Transverse colon (tissue), 4 donors: ENCODE measurements at regions not wholly inside any gene's neighbourhood (a gene's known extent, or its start where the extent isn't known, plus 50 kb on each side); places are given as distances from the start of the nearest gene placed in this dataset.

Experiments
- DNase-seq: peaks from one replicate; pipeline ENCODE4 v3.0.0-alpha.2; 2019
- H3K27ac ChIP-seq, 4 donors: fragments of 200-600 bp; sonication (generic); 2 replicates each; pipeline ENCODE4 v1.5.1; 2016 to 2018; ENCODE audit warnings: inconsistent platforms in 4 of 4
- H3K27me3 ChIP-seq: fragments of 200-600 bp; sonication (generic); 2 replicates; pipeline ENCODE4 v1.5.1; 2017; ENCODE audit warnings: inconsistent platforms
- H3K36me3 ChIP-seq, 4 donors: fragments of 200-600 bp; sonication (generic); 2 replicates each; pipeline ENCODE4 v1.5.1; 2017 to 2019; ENCODE audit warnings: inconsistent platforms in 4 of 4
- H3K4me1 ChIP-seq, 4 donors: fragments of 200-600 bp; sonication (generic); 2 replicates each; pipeline ENCODE4 v1.5.1; 2017 to 2020; ENCODE audit warnings: inconsistent platforms in 4 of 4
- H3K4me3 ChIP-seq, 4 donors: fragments of 200-600 bp; sonication (generic); 1 replicate in 1 of 4; 2 replicates in 3 of 4; pipeline versions ENCODE4 v1.5.1 to v1.6.1; 2017 to 2019; ENCODE audit warnings: inconsistent platforms in 4 of 4
- H3K9me3 ChIP-seq, 2 donors: fragments of 200-600 bp; sonication (generic); 2 replicates each; pipeline ENCODE4 v1.5.1; 2017 to 2019; ENCODE audit warnings: inconsistent platforms in 2 of 2
- EP300 ChIP-seq: sonication (generic); formaldehyde crosslinking; IDR thresholded peaks from one replicate; pipeline ENCODE4 v1.6.1; 2017; ENCODE audit warnings: antibody characterized with exemption, low read depth
- POLR2A ChIP-seq: fragments of 450-650 bp; IDR thresholded peaks from one replicate; pipeline ENCODE4 v1.6.1; 2016; ENCODE audit warnings: antibody characterized with exemption, mild to moderate bottlenecking, moderate library complexity
- POLR2AphosphoS5 ChIP-seq, 3 donors: sonication (generic); formaldehyde crosslinking; IDR thresholded peaks; one replicate each; pipeline ENCODE4 v1.6.1; 2016; ENCODE audit warnings: antibody characterized with exemption in 3 of 3
- WGBS, 2 donors: methylation state at CpG; one replicate each; pipeline ENCODE4 v1.1.5; 2018; ENCODE audit warnings: low coverage in 1 of 2; 5-methylcytosine and 5-hydroxymethylcytosine counted together
- in situ Hi-C, 4 donors: fragments of 200-750 bp; cut with MboI; loops; one replicate each; pipeline versions ENCODE4 v1.15.0 to v1.15.1; 2017; ENCODE audit warnings: low sequenced_read_pairs in 3 of 4, low pct_ligation_motif_present in 1 of 4, low pct_unique_long_range_greater_than_20kb in 1 of 4
- intact Hi-C: fragments of 100-400 bp; cut with DNase I; formaldehyde crosslinking; loops from one replicate; pipeline ENCODE4 v1.15.1; 2023; ENCODE audit warnings: low total_unique reads
- TF ChIP-seq, protein P1 (sequence below), 5 experiments: fragments of 200-600 bp in 3 of 5; fragments of 450-650 bp in 2 of 5; sonication (generic) in 3 of 5; IDR thresholded peaks; 1 replicate in 2 of 5; 2 replicates in 3 of 5; pipeline ENCODE4 v1.5.1; 2016 to 2017; ENCODE audit warnings: antibody characterized with exemption in 5 of 5, inconsistent platforms in 3 of 5, mild to moderate bottlenecking in 2 of 5, moderate library complexity in 1 of 5

DNA sequence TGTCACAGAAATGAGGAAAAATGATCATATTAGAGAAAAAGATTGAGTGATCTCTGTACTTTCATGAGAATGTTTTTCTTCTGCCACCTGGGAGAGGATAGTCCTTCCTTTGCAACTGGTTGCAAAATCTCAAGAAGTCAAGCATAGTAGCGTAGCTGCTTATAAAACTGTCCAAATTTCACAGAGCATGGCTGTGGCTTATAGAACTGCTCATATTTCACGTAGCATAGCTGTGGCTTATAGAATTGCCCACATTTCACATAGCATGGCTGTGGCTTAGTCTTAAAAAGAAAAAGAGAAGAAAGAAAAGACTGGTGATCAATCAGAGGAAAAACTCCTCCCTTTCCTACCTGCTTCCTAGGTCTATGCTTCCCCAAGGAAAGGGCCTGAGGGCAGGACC is 329.5 kb downstream of the SIPA1L2 start:
- Histone ChIP-seq H3K4me3 (no peak overlapping the region), H3K36me3 (no peaks in the 10 kb centered on the region), H3K27ac (no peak overlapping the region), H3K27me3 (no peaks in the 10 kb centered on the region), H3K4me1 (peaks cover 0 to 9% (median 0%) of the 10 kb centered on the region in 4 donors), H3K9me3 (no peaks in the 10 kb centered on the region)
- no peak for DNase-seq
- in situ Hi-C loops, result no loop called here
- 76 to 90% methylated on average over 2 of the region's 2 CpGs for WGBS, 2 donors
- intact Hi-C loops, result no loop called here
- TF ChIP-seq, protein P1, sequence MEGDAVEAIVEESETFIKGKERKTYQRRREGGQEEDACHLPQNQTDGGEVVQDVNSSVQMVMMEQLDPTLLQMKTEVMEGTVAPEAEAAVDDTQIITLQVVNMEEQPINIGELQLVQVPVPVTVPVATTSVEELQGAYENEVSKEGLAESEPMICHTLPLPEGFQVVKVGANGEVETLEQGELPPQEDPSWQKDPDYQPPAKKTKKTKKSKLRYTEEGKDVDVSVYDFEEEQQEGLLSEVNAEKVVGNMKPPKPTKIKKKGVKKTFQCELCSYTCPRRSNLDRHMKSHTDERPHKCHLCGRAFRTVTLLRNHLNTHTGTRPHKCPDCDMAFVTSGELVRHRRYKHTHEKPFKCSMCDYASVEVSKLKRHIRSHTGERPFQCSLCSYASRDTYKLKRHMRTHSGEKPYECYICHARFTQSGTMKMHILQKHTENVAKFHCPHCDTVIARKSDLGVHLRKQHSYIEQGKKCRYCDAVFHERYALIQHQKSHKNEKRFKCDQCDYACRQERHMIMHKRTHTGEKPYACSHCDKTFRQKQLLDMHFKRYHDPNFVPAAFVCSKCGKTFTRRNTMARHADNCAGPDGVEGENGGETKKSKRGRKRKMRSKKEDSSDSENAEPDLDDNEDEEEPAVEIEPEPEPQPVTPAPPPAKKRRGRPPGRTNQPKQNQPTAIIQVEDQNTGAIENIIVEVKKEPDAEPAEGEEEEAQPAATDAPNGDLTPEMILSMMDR (IDR thresholded peaks at IDR 0.05), result no peak
- TF ChIP-seq POLR2AphosphoS5 (IDR thresholded peaks at IDR 0.05), result no peak

DNA sequence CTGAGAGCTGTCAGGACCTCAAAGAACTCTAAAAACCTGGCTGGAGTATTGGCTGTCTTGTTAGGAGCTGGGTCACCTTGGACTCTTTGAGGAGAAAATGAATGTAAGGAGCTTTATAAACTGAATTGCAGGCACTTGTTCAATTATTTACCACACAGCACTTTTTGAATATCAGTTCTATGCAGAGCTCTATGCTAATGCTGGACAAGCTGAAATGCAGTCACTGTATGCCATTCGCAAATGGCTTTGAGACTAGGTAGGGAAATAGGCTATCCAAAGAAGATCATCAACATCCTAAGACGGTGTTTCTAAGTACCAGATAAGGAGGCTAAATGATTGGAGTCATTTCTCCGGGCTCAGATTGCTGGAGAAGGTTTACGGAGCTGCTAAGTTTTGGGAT is 333.5 kb downstream of the SIPA1L2 start:
- Histone ChIP-seq H3K27me3 (no peaks in the 10 kb centered on the region), H3K27ac (no peak overlapping the region), H3K9me3 (no peaks in the 10 kb centered on the region), H3K4me3 (no peak overlapping the region), H3K36me3 (no peaks in the 10 kb centered on the region), H3K4me1 (peaks cover 0 to 14% (median 6%) of the 10 kb centered on the region in 4 donors)
- TF ChIP-seq EP300, result no peak
- TF ChIP-seq POLR2AphosphoS5 (IDR thresholded peaks at IDR 0.05), result no peak
- TF ChIP-seq POLR2A, result no peak
- TF ChIP-seq, protein P1 (IDR thresholded peaks at IDR 0.05), result no peak
- intact Hi-C loops, result no loop called here
- WGBS, 2 donors, result 79 to 93% methylated on average over 3 to 4 of the region's 4 CpGs
- no peak for DNase-seq
- in situ Hi-C loops, result no loop called here

DNA sequence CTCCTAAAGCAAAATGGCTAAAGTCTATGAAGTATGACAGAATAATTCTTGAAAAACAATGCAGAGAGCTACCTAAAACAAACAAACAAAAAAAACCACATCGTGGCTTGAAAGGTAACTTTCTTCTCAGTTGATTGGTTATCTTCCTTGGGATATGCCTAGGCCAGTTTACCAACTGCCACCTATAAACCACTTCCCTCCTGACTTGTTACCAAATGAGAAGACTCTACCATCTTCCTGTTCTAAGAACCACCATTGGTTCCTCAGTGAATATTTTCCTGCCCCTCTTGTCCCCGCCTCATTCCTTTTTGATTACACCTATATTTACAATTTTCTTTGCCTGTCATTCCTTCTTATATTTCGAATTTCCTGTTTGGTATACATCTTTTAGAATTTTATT is 336.6 kb downstream of the SIPA1L2 start:
- peaks cover 0 to 17% (median 10%) of the 10 kb centered on the region in 4 donors for H3K4me1 ChIP-seq
- intact Hi-C loops (no loop called here), in situ Hi-C loops (no loop called here)
- no peak overlapping the region for H3K4me3 ChIP-seq
- H3K9me3 ChIP-seq, result no peaks in the 10 kb centered on the region
- no peak for TF ChIP-seq POLR2A
- TF ChIP-seq, protein P1 (IDR thresholded peaks at IDR 0.05), result no peak
- TF ChIP-seq POLR2AphosphoS5 (IDR thresholded peaks at IDR 0.05), result no peak
- no peak for TF ChIP-seq EP300
- no peak overlapping the region for H3K27ac ChIP-seq
- H3K27me3 ChIP-seq, result no peaks in the 10 kb centered on the region
- no peaks in the 10 kb centered on the region for H3K36me3 ChIP-seq
- no peak for DNase-seq
- WGBS, 2 donors, result 82 to 96% methylated on average over 3 of the region's 3 CpGs

DNA sequence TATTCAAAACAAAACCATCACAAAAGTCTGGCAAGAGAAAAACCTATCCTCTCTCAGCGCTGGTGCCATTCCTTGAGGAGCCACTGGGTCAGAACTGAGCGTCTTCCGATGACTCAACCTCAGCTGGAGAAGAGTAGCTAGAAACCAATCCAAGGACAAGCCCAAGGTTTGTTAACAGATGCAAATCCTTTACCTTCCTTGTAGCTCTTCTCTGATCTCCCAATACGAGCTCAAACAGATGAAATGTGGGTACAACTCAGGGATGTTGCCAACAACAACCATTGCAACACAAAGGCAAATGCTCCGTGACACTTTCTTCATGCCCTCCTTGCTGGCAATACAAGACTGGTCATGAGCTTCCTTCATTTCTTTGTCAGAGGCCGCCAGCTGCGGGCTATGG is 337.1 kb downstream of the SIPA1L2 start:
- H3K4me1 ChIP-seq, result peaks cover 0 to 17% (median 10%) of the 10 kb centered on the region in 4 donors
- no peak for DNase-seq
- no peak overlapping the region for H3K4me3 ChIP-seq
- no peaks in the 10 kb centered on the region for H3K9me3 ChIP-seq
- H3K27ac ChIP-seq, result no peak overlapping the region
- no peak for TF ChIP-seq POLR2AphosphoS5 (IDR thresholded peaks at IDR 0.05)
- H3K27me3 ChIP-seq, result no peaks in the 10 kb centered on the region
- intact Hi-C loops (no loop called here), in situ Hi-C loops (no loop called here)
- 91 to 92% methylated on average over 6 to 7 of the region's 7 CpGs for WGBS, 2 donors
- no peaks in the 10 kb centered on the region for H3K36me3 ChIP-seq

DNA sequence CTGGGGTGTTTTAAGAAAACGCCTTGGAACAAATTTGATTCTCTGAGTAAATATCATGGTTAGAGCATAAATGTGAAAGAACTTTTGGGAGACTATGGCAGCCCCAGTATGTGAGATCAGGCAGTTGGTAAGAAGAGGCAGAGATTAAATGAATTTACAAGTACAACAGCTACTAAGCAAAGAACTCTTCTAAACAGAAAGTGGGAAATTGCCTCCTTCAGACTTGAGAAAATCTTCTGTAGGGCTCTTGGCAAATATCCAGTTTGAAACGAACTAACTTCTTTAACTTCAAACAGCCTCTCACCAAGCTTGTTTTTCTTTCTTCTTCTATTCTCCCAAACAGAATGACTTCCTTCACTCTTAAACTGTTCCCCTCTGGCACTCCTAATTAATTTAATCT is 337.7 kb downstream of the SIPA1L2 start:
- WGBS, 2 donors, result 25 to 27% methylated on average over 2 of the region's 2 CpGs
- in situ Hi-C loops (no loop called here), intact Hi-C loops (no loop called here)
- no peak for DNase-seq
- peaks cover 0 to 17% (median 10%) of the 10 kb centered on the region in 4 donors for H3K4me1 ChIP-seq
- no peaks in the 10 kb centered on the region for H3K9me3 ChIP-seq
- TF ChIP-seq, protein P1 (IDR thresholded peaks at IDR 0.05), result no peak
- no peak for TF ChIP-seq EP300
- no peak for TF ChIP-seq POLR2AphosphoS5 (IDR thresholded peaks at IDR 0.05)
- no peak for TF ChIP-seq POLR2A
- H3K36me3 ChIP-seq, result no peaks in the 10 kb centered on the region
- no peaks in the 10 kb centered on the region for H3K27me3 ChIP-seq
- peak overlapping the region in 1 of 4 donors; percentile 1 for H3K27ac ChIP-seq
- no peak overlapping the region for H3K4me3 ChIP-seq
